Retinal pigment epithelial cell (primary cell): ENCODE measurements at regions not wholly inside any gene's neighbourhood (a gene's known extent, or its start where the extent isn't known, plus 50 kb on each side); places are given as distances from the start of the nearest gene placed in this dataset.

Experiments used
- DNase-seq: peaks from one replicate; pipeline ENCODE4 v3.0.0-alpha.2; 2010; ENCODE audit warnings: low read depth
- H3K4me3 ChIP-seq: 2 replicates; pipeline ENCODE4 v1.5.1; 2011; ENCODE audit warnings: mild to moderate bottlenecking, low read length, control low read depth, moderate library complexity
- TF ChIP-seq, protein P1 (sequence below): conservative IDR thresholded peaks from 2 replicates; pipeline ENCODE4 v1.5.1; 2011; ENCODE audit warnings: low read depth, low read length, control low read depth, inconsistent platforms

DNA sequence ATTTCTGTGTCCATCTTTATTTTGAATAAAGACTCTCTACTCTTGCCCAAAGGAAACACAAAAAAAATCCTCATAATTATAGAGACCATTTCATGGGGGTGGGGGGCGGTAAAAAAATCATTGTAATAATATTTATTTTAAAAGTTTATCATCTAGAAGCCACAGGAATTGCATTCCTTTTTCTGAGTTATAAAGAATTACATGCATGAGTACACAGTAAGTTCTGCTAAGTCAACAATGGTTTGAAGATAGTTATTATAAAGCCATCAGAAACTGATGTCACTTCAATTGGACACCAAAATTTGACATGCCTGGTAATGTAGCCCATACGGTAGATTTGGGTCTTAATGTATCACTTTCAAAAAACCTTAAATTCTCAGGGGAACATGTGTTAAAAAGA, 478.1 kb upstream of the NR5A2 start:
- TF ChIP-seq, protein P1, sequence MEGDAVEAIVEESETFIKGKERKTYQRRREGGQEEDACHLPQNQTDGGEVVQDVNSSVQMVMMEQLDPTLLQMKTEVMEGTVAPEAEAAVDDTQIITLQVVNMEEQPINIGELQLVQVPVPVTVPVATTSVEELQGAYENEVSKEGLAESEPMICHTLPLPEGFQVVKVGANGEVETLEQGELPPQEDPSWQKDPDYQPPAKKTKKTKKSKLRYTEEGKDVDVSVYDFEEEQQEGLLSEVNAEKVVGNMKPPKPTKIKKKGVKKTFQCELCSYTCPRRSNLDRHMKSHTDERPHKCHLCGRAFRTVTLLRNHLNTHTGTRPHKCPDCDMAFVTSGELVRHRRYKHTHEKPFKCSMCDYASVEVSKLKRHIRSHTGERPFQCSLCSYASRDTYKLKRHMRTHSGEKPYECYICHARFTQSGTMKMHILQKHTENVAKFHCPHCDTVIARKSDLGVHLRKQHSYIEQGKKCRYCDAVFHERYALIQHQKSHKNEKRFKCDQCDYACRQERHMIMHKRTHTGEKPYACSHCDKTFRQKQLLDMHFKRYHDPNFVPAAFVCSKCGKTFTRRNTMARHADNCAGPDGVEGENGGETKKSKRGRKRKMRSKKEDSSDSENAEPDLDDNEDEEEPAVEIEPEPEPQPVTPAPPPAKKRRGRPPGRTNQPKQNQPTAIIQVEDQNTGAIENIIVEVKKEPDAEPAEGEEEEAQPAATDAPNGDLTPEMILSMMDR, result no peak
- DNase-seq, result no peak
- H3K4me3 ChIP-seq, result no peak overlapping the region

DNA sequence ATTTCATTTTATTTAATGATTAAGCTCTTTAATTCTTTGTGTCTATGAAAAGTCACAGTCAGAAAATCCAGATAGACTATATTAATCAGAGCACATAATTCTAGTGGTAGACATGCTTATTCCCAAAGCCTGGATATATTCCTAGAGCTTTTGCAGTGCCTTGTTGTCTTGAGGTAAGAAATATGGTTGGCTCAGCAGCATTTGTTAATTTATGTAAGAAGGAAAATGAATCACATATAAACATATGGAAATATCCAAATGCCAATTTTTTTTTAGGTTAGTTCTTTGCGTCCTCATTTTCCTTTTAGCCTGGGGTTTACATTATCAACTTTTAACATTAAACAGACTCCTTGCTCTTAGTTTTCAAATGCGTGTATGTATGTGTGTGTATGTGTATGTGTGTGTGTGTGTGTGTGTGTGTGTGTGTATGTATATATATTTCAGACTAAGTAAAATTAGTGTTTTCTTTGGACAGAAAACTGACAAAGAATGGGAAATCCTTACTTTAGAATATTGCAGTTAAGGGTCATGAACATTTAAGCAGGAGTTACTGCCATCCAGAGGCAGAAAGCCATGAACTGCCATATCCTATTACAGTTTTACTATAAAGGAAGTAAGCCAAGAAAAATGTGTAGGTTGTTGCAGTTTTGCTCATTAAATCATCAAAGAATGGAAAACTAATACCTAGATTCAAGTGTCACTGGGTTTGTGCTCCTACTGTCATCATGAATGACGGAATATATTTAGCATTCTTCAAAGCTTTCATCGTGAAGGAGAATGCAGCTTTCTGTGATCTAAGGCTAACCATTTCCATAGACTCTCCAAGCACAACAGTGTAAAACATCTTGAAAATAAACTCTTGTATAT, 477.1 kb upstream of the NR5A2 start:
- peak; percentile 17 for DNase-seq
- H3K4me3 ChIP-seq, result no peak overlapping the region

DNA sequence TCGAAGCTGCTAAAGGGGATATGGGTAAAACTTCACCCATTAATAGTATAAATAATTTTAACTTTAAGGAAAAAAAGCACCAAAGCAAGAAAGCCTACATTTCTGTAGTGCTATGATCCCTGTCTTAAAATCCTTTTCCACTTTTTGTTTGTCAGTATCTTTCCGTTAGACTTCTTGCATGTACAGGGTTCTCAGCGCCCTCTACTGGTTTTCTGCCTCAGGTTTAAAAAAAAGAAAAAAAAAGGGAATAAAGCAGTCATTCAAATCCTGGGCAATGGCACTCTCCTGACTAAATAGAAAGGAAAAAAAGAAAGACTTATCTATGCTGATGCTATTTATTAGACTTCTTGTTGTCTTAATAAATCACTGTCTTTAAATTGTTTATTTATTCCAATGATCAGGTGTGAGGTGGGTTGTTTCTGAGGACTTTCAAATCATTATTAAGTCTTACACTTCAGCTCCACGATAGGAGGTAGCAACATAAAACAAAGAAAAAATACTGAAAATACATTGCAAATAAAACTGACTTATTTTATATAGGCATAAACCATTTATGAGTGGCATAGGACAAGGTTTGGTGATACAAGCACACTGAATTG, 475.4 kb upstream of the NR5A2 start:
- TF ChIP-seq, protein P1, result peak; percentile 84
- peak; percentile 35 for DNase-seq
- H3K4me3 ChIP-seq, result no peak overlapping the region

More for the DNA sequence above, 477.1 kb upstream of the NR5A2 start:
- TF ChIP-seq, protein P1, result peak; percentile 51

DNA sequence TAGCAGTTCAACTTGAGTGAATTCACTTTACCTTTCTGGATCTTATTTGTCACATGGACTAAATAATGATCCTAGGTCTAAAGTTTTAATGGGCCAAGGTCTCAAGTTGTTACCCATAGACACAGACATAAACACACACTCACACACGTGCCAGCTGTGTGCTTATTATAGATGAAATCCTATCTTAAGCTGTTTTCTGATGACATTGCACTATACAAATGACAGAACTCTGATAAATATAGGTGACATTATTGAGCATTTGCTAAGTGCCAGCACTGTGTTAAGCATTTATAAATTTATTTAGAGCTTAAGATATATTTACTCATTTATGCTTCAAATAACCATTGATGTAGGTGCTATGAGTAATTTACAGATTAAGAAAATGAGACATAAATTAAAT, 474.4 kb upstream of the NR5A2 start:
- no peak for DNase-seq
- H3K4me3 ChIP-seq, result no peak overlapping the region
- TF ChIP-seq, protein P1, result no peak

DNA sequence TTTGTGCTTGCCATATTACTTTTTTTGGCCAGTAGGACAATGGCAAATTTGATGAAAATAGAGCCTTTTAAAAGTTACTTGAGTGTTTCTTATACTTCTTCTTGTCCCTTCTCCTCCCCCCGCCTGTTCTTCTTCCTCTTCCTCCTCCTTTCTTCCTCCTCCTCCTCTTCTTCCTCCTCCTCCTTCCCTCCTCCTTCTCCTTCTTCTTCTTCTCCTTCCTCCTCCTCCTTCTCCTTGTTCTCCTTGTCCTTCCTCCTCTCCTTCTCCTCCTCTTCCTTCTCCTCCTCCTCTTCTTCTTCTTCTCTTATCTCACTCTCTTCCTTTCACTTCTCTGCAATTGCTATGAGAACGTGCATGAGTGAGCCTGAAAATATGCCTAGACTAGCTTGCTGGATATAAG, 466.2 kb upstream of the NR5A2 start:
- no peak for DNase-seq
- no peak overlapping the region for H3K4me3 ChIP-seq
- TF ChIP-seq, protein P1, result no peak

DNA sequence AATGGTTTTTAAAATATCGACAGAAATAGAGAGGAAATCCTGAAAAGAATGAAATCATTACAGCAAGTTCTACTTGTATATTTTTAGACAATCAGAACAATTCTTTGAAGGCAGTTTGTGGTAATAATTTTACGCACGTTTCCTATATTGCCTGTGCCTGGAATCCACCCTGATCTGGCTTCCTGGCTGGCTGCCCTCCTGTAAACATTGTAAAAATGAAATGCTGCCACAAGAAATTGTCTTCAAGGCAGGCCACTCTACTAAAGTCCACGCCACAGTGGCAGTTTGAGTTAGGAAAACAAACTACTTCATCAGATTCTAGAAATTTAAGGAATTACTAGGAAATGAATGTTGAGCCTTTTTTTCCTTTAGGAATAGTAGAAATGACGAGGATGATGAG, 454.5 kb upstream of the NR5A2 start:
- TF ChIP-seq, protein P1, result no peak
- no peak overlapping the region for H3K4me3 ChIP-seq
- DNase-seq, result no peak

DNA sequence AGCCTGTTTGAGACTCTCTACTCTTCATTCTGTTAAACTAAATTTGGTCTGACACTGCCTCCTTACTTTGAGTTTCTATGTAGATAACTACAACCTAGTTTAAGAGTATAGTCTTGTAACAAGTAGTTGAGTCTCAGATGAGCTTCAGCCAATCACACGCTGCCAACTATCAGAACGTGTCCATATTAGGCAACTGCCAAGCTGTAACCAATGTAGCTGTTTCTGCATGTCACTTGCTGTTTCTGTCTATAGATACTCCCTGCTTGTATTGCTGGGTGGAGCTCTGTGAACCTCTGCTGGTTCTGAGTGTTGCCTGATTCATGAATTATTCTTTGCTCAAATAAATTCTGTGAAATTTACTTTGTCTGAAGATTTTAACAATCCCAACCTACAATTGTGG, 452.6 kb upstream of the NR5A2 start:
- H3K4me3 ChIP-seq, result no peak overlapping the region
- TF ChIP-seq, protein P1, result no peak
- DNase-seq, result no peak
